ENCODE measurements at regions not wholly inside any gene's neighbourhood (a gene's known extent, or its start where the extent isn't known, plus 50 kb on each side); places are given as distances from the start of the nearest gene placed in this dataset.
"Not testable (repeated sequence)": the region's sequence is repeated elsewhere in the genome, so short reads cannot be mapped to it uniquely, and the experiment has no call there.

DNA sequence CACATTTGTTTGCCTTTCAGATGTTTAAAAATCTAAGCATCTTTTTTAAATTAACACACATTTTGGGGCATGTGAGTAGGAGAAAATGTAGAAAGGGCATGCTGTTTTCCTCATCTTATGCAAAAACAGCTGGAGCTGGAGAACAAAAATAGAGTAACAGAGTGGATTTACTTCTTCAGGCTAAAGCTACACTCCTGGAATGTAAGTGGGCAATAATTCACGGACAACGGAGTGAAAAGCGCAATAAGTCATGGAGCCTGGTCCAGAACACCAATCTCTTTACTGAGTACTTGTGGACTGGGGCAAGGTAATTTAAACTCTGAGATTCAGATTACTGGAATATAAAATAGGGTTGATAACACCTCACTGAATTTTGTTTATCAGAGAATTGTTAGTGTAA is 1018.8 kb upstream of the HS3ST1 start:
- DNase-seq (ENCODE audit: low read depth), result no peak

- no peak for DNase-seq (ENCODE audit: low read depth)
These were observed 1018.0 kb upstream of the HS3ST1 start for GRCh38 chr4:12446657-12447185.

GRCh38 chr4:12446256-12446655 is 1017.6 kb upstream of the HS3ST1 start:
- DNase-seq (ENCODE audit: low read depth), result no peak

DNA sequence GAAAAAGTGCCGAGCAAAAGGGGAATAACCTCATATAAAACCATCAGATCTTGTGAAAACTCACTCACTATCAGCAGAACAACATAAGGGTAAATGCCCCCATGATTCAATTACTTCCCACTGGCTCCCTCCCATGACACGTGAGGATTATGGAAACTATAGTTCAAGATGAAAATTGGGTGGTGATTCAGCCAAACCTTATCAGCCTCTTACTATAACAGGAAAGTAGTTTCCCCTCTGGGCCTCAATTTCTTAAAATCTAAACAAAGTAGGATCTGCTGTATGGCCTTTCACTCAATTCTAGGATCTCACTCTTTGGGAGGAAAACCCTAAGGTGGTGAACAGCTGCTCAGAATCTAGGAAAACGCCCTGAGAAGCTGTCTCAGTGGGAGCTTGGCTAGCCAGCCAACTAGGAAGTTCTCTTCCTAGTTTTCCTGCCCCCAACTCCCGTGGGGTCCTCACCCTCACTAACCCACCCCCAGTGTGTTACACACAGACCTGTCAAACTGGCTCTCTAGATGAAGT is 1017.1 kb upstream of the HS3ST1 start:
- no peak for DNase-seq (ENCODE audit: low read depth)

- no peak for DNase-seq (ENCODE audit: low read depth)
These were observed 1011.1 kb upstream of the HS3ST1 start for GRCh38 chr4:12439633-12440305.

GRCh38 chr4:12431259-12431658 is 1002.6 kb upstream of the HS3ST1 start:
- not testable (repeated sequence) for DNase-seq (ENCODE audit: low read depth)

DNA sequence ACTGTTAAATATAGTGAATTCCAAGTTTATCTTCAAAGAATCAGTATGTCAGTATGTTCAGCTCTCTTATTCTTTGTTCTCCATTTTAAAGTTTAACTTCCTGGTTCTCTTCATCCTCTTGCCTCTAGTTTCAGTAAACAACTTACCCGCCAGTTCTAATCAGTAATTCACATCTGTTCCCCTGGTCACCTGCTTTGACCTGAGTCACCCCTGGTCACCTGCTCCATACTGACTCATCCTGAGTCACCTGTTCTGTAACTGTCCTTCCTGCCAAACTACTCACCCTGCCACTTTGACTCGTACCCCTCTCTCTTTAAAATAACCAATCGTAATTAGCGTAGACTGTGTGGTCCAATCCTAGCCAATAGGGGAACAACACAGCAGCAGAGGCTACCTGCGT is 992.7 kb upstream of the HS3ST1 start:
- no peak for DNase-seq (ENCODE audit: low read depth)

GRCh38 chr4:12416755-12417154 is 988.1 kb upstream of the HS3ST1 start:
- DNase-seq (ENCODE audit: low read depth), result no peak

- no peak for DNase-seq (ENCODE audit: low read depth)
These were observed 985.6 kb upstream of the HS3ST1 start for GRCh38 chr4:12414181-12414812.

GRCh38 chr4:12411072-12411471 is 982.4 kb upstream of the HS3ST1 start:
- no peak for DNase-seq (ENCODE audit: low read depth)

DNA sequence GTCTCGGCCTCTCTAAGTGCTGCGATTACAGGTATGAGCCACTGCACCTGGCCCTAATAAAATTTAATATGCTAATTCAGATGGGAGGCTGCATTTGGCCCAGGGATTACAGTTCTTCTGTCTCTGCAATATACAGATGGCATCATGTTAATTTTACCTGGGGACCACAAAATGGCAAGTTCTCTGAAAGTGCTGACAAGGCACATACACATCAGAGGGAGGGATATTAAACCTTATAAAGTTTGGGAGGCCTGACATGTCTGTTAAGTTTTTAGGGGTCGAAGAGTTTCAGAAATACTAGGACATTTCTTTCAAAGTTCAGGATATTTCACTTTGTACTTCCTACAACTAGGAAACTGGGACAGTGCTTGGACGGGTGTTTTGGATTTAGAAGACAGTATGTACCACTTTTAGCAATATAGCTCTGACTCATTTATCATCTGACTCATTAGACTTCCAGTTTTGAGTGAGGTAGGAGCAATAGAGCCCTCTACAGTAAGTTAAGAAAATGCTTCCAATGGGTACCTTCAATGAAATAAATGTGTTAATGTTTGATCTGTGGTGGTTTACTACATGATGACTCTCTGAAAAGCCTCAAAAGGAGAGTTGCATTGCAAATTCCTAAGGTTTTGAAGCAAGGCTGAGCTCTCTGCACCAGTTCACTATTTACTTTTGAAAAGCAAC is 981.0 kb upstream of the HS3ST1 start:
- no peak for DNase-seq (ENCODE audit: low read depth)

GRCh38 chr4:12408364-12408763 is 979.7 kb upstream of the HS3ST1 start:
- DNase-seq (ENCODE audit: low read depth), result no peak

- DNase-seq (ENCODE audit: low read depth), result no peak
These were observed 974.5 kb upstream of the HS3ST1 start for GRCh38 chr4:12403175-12403574.

GRCh38 chr4:12399781-12400180 is 971.1 kb upstream of the HS3ST1 start:
- DNase-seq (ENCODE audit: low read depth), result no peak

- no peak for DNase-seq (ENCODE audit: low read depth)
These were observed 965.1 kb upstream of the HS3ST1 start for GRCh38 chr4:12393631-12394262.

- DNase-seq (ENCODE audit: low read depth), result no peak
These were observed 960.9 kb upstream of the HS3ST1 start for GRCh38 chr4:12389604-12390003.

DNA sequence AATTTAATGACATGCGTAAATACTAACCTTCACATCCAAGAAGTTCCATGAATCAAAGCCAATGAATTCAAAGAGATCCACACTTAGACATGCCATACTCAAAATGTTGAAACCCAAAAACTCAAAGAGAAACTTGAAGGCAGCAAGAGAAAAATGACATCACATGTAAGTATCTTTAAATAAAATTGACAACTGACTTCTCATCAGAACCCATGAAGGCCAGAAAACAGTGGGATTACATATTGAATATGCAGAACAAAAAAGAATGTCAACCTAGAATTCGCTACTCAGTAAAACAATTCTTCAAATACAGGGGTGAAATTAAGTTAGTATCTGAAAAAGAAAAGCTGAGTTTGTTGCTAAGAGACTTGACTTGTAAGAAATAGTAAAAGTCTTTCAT is 953.9 kb upstream of the HS3ST1 start:
- no peak for DNase-seq (ENCODE audit: low read depth)

- DNase-seq (ENCODE audit: low read depth), result no peak
These were observed 950.5 kb upstream of the HS3ST1 start for GRCh38 chr4:12379191-12379590.

- DNase-seq (ENCODE audit: low read depth), result no peak
These were observed 947.1 kb upstream of the HS3ST1 start for GRCh38 chr4:12375805-12376204.

DNA sequence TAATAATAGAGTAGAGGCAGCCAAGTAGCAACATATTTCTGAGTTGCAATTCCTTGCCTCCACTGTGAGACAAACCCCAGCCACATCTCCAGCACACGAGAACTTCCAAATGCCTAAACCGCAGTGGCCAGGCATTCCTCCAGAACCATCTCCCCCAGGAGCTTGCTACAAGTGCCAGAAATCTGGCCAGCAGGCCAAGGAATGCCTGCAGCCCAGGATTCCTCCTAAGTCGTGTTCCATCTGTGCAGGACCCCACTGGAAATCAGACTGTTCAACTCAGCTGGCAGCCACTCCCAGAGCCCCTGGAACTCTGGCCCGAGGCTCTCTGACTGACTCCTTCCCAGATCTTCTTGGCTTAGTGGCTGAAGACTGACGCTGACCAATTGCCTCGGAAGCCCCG is 937.2 kb upstream of the HS3ST1 start:
- not testable (repeated sequence) for DNase-seq (ENCODE audit: low read depth)

- no peak for DNase-seq (ENCODE audit: low read depth)
These were observed 931.7 kb upstream of the HS3ST1 start for GRCh38 chr4:12360391-12360790.

GRCh38 chr4:12359420-12359819 is 930.7 kb upstream of the HS3ST1 start:
- no peak for DNase-seq (ENCODE audit: low read depth)
